ENCODE measurements at regions not wholly inside any gene's neighbourhood (a gene's known extent, or its start where the extent isn't known, plus 50 kb on each side); places are given as distances from the start of the nearest gene placed in this dataset.

GRCh38 chr2:67516899-67517530 lies 119.9 kb downstream of the ETAA1 start:
- DNase-seq (ENCODE audit: low read depth) = no peak

DNA sequence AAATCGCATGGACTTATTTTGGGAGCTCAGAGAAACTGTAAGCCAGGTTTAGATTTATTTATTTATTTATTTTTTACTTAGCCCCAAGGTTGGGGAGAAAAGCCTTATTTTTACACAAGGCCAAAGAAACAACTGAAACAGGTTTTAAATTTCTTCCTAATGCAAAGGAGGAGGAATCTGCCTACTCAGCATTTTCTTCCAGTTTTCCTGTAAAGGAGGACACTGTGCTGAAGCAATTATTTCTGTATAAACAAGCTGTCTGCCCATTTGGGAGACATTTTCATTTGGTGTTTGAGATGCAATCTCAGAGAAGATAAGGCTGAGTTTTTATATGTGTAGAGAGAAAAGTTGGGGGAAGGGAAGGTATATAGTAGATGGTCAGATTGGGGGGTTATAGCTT lies 125.0 kb downstream of the ETAA1 start:
- no peak for DNase-seq (ENCODE audit: low read depth)

DNA sequence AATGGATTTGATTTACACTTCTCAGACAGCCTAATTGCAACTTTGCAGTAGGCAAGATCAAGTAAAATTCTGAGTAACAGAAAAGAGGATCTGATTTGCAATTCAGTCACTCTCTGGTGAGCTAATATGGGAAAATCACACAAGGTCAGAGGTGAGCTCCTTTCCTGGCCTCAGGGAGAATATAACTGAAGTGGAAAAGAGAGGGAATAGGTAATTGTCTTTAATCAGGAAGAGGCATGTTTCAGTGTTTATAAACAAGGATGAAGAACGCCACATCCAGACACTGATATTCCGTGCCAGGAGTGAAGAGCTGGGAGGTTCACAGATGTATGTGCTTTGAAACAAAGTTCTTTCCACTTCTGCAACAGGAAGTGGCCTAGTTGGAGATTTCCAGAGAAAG lies 127.1 kb downstream of the ETAA1 start:
- DNase-seq (ENCODE audit: low read depth) = no peak

DNA sequence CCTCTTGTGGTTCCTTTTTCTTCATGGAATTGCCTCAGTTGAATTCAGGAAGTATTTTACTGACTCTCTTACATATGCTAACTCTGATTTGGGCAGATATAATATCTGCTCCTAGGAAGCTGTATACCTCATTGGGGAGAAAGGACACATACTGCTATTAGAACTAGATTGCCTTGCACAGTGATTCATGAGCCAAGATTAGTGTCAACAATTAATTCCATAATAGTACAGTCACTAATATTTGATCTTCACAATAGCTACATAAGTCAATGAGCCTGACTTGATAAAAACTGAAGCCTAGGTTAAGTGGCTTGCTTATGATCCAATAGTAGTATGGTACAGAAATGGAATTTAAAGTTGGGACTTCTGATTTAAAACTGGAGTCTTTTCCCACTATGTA lies 127.6 kb downstream of the ETAA1 start:
- DNase-seq (ENCODE audit: low read depth) = no peak

DNA sequence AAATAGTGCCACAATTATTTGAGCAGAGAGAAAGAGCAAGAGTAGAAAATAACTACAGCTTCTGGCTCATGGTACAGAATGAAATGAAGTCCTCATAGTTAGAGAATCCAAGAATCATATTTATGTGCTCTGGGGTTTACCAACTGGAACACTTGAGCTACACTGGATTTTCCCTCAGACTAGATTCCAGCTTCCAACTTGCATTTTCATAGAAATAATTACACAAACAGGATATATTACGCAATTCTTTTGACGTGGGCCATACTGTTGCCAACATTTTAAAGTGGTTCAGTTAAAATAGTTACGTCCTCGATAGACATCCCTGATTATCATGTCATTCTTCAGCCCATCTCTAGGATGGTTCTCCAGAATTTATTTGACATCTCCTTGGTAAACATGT lies 129.2 kb downstream of the ETAA1 start:
- DNase-seq (ENCODE audit: low read depth) = no peak

GRCh38 chr2:67528320-67528719 lies 131.2 kb downstream of the ETAA1 start:
- no peak for DNase-seq (ENCODE audit: low read depth)

DNA sequence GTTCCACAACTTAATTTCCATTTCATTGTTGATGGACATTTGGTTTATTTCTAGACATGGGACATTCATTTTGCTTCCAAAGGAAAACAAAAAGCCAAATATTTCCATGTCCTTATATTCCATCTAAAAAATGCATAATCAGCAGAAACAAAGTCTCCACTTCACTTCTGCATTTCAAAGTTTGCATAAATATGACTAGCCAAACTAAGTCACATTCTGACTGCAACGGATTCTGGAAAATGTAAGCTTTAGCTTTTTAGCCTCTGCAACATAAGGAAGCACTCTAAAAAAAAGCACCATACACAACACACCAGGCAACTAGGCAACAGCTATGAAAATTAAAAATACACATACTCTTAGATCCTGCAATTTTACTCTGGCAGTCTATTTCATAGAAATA lies 135.3 kb downstream of the ETAA1 start:
- no peak for DNase-seq (ENCODE audit: low read depth)

GRCh38 chr2:67534745-67535144 lies 137.6 kb downstream of the ETAA1 start:
- no peak for DNase-seq (ENCODE audit: low read depth)

- no peak for DNase-seq (ENCODE audit: low read depth)
These were observed 143.8 kb downstream of the ETAA1 start for GRCh38 chr2:67540962-67541361.

DNA sequence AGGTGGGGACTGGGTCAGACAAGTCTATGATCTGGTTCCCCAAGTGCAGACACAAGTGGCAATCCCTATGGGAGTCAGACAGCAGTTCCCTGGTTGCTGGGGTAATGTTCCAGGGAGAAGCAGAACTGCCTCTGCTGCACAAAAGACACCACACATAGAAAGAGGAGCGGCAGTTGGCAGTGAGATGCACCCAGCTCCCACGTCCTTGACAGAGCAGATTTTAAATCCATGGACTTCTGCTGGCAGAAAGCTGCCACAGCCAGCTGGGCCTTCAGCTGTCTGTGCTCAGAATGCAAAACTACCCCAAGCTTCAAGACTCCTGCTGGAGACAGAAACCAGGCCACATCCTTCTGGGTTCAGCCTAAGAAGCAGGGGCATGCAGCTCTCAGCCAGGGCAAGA lies 147.2 kb downstream of the ETAA1 start:
- no peak for DNase-seq (ENCODE audit: low read depth)

- no peak for DNase-seq (ENCODE audit: low read depth)
These were observed 151.4 kb downstream of the ETAA1 start for GRCh38 chr2:67548317-67549201.

GRCh38 chr2:67559156-67559555 lies 162.0 kb downstream of the ETAA1 start:
- DNase-seq (ENCODE audit: low read depth) = no peak

DNA sequence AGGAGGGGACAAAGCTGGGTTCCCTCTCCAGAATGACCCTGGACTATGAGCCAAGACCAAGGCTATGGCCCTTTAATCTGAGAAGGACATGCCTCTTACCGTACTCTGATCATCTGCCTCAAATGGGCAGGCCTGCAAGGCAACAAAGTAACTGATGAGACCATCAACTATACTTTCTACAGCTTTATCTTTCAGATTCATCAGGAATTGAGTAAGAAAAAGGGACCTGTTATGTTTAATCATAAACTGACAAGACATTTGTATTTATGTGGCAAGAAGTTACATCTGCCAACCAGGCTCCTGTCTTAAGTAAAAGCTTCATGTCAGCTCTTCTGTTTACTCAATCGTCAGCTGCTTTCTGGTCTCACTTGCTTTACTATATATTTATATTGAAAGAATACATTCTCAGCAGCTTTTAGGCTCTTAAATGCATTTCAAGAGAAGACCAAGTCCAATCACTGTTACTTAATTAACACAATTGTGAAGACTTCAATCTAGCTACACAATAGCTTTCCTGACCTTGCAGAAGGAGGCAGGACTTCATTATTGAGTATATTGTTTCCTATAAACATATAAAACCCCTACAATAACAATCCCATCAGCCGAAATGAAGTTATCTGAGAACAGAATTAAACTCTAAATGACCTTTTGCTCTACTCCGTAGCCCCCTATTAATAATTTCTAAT lies 163.8 kb downstream of the ETAA1 start:
- no peak for DNase-seq (ENCODE audit: low read depth)

- DNase-seq (ENCODE audit: low read depth) = no peak
These were observed 164.4 kb downstream of the ETAA1 start for GRCh38 chr2:67561457-67561965.

- DNase-seq (ENCODE audit: low read depth) = no peak
These were observed 166.9 kb downstream of the ETAA1 start for GRCh38 chr2:67564076-67564475.

DNA sequence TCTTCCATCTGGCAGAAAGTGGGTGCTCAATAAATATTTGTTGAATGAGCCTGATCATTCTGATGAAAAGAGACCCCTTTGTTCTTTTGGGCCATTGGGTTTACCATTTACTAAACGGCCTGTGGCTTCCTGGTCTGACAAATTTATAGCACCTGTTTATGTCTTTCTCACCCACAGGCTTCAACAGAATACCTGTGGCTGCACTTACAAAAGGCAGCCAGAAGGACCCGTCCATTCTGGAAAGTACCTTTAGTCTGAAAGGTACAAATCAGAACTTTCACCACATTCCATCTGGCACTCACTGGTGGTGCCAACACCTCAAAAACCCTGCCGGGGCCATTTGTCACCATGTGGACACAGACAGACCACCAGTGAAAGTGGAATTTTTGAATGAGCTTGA lies 167.5 kb downstream of the ETAA1 start:
- DNase-seq (ENCODE audit: low read depth) = no peak

DNA sequence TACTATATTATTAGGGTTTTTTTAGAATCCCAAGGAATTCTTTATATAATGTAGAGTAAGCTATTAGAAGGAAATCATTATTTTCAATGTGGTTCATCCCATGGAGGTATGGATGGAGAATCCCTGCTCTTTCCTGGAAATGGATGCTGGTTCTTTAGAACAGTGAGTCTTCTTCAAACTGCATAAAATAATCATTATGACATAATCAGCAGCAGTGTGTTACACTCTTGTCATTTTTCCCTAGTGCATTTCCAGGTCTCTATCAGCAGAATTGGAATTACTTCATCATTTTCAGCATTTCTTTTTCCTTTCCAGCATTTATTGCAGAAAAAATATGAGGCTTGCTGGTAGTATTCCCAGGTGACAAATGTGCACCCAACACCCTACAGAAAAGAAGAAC lies 168.1 kb downstream of the ETAA1 start:
- no peak for DNase-seq (ENCODE audit: low read depth)

DNA sequence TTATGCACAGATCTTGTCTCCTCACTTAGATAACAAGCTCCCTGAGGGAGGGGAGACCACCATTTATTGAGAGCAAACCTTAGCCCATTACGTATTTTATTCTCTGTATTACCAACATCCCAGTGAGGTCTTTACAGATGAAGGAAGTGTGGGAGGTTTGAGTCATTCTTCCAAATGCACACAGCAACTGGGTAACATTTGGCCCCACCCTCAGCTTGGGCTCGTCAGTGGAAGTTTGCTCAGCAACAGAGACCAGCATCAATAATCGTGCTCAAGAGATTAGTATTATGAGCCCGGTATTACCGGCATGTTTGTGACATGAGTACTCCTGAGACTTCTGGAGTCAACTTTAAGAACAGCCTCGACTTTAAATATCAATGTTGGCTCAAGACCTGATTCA lies 168.6 kb downstream of the ETAA1 start:
- no peak for DNase-seq (ENCODE audit: low read depth)

DNA sequence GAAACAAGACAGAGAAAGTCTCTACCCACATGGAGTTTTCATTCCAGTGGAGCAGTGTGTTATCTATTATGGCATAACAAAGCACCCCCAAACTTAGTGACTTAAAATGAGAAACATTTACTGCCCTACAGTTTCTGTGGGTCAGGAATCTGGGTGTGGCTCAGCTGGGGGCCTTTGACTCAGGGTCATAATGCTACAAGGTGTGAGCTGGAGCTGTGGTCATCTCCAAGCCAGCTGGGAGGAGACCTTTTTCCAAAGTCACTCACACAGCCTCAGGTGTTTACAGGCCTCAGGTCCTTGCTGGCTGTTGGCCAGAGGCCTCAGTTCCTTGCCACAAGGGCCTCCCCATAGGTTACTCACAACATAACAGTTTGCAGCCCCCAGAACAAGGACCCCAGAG lies 169.2 kb downstream of the ETAA1 start:
- DNase-seq (ENCODE audit: low read depth) = no peak

DNA sequence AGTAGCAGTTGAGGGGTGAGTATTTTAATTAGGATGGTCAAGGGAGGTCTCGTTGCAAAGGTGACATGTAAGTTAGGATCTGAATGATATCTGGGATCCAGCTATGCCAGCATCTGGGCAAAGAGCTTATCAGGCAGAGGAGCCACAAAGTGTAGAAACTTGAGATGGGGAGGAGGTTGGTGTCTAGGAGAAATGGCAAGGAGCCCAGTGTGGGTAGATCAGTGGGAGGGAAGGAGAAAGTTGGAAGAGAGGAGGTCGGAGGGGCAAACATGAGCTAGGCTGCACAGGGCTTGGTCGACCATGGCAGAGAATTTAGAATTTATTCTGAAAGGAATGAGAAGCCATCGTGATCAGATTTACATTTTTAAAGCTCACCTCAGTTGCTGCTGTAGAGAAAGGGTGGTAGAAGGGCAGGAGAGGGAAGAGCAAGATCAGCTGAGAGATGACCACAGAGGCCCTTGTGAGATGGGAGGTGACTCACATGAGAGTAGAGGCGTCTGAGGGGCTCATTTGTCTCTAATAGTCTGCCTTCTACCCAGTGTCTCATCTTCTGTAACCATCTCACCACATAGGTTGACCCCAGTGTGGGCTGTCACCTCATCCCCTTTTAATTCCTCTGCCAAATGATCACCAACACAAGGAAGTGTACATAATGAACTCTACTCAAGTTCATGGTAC lies 170.0 kb downstream of the ETAA1 start:
- DNase-seq (ENCODE audit: low read depth) = no peak

DNA sequence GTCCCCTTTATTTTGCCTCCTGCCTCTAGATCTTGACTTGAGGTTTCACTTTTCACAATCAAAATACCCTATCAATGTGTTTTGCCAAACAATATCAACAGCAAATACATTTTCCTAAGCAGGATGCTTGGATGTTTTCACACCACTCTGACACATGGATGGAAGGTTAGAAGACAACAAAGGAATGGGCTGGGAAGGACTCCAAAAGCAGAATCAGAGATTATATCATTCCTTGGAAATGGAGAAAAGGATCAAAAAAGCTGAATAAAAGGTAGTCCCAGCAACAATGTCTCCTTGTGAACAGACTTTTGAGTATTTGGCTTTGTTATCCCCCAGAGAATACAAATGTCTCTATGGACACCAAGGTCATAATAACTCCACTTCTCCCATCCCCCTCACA lies 170.8 kb downstream of the ETAA1 start:
- DNase-seq (ENCODE audit: low read depth) = no peak

DNA sequence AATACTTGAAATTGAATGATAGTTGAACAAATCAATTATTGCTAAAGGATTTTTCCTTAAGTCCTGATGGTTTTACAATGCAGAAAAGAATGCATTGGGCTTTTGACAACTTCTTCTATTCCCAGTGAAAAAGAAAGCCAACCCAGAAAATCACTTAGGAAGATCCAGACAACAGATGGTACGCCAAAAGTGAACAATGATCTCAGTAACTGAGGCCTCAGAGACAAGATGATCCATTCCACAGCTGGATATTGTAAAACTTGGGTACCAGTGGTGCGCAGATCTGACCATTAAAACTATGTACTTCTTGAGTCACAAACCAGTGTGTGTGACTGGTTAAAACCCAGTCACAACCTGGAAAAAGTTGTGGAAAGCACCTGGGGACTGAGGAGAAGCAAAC lies 173.5 kb downstream of the ETAA1 start:
- no peak for DNase-seq (ENCODE audit: low read depth)
